ENCODE measurements at regions not wholly inside any gene's neighbourhood (a gene's known extent, or its start where the extent isn't known, plus 50 kb on each side); places are given as distances from the start of the nearest gene placed in this dataset.
"Not testable (repeated sequence)": the region's sequence is repeated elsewhere in the genome, so short reads cannot be mapped to it uniquely, and the experiment has no call there.

DNA sequence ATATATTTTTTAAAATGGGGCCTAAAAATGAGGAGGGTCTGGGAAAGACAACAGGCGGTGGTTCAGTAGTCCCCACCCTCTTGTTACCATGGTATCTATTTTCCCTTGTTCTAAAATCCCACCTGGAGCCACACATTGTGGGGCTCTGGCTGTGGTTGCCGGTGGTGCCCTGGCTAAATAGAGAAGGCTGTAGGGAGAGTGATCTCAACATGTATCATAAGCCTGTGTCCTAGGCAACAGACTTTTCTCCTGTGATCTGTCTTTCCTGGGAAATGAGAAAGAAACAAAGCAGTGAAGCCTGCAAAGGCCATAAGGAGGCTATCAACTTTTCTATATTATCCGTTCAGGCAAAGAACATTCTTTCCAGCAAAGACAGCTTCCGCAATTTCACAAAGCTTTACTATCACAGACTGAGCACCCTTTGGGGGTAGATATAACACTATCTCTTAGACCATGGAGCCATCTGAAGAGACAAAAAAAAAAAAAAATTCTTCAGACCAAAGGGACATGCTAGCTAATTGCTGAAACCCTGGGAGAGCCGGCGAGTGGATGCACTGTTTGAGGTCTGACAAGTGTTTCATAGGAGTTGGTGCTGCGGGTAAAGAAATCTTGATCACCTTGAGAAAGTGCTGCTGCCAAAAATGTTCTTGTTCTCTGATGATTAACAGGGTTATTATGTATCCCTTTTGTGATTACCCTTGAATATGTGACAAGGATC, 879.2 kb upstream of the DDX18 start:
- DNase-seq, result no peak

DNA sequence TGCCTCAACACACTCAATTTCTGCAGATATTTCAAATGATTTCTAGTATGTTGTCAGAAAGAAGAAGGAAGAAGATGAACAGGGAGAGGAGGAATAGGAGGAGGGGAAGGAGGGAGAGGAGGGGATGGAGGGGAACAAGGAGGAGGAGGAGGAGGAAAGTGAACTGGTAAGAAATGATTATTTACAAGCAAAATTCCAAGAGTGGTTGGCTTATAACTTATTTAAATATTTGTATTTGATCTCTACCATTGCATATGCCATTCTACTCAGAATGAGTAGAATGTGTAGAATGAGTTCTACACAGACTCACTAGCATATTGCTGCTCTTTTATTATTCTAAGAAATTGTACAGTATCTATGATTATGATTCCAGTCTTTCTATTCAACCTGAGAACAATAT, 866.2 kb upstream of the DDX18 start:
- no peak for DNase-seq

DNA sequence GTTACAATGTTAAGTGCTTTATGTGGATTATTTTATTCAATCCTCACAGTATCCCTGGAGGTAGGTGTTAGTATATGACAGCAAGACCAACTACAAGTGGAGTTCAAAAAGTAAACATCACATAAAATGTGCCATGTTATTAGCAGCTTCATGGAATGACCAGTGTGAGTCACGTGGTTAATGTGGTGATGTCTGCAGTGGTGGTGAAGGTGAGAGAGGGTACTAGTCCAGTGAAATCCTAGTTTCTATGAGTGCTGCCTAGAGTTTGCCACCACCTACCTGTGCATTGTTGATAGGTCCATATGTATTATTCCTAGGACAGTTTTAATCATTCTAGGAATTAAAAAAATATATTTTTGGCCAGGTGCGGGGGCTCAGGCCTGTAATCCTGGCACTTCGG, 865.2 kb upstream of the DDX18 start:
- DNase-seq, result no peak

DNA sequence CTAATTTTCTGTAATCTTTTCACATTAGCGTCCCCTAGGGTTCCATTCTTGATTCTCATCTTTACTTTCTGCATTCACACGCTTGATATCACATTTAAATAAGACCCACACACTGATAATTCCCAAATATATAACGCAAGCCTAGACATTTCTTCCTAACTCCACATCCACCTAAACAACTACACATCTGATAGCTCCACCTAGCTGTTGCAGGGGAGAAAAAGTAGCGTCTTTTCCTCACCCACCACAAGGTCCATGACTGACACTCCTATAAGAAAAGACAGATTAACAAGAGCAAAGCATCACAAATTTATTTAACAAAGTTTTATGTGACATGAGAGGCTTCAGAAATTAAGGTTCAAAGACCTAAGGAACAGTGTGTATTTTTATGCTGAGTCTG, 862.2 kb upstream of the DDX18 start:
- DNase-seq, result no peak

DNA sequence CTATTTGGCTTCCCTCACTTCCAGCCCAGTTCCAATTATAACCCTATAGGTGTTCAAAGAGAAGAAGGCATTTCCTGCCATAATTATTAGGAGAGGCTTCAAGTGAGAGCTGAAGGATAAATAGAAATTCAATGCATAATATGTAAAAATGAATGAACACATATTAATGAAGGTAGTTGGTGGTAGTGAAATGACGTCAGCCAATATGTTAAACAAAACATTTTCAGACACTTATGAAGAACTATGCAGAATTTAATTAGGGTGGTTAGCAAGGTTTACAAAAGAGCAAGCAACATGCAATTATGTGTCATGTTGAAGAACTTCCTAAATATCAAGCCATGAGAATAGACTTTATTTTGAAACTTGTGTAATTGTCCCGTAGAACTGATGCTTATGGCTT, 858.8 kb upstream of the DDX18 start:
- no peak for DNase-seq

DNA sequence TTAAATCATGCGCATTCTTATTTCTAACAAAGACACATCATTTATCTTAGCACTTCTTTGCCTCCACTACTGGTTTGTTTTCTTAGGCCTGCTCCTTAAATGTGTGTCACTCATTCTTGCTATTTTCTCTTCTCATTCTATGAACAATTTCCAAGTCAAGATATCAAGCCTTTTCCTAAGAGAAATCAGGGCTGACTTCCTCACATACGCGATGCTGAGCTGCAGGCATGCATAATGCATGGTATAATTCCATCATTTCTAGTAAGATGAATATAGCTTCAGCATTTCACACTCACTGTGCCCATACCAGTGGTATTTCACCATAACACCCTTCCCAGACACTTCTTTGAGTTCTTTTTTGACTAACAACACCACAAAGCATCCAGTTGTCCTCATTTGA, 838.9 kb upstream of the DDX18 start:
- DNase-seq, result no peak

DNA sequence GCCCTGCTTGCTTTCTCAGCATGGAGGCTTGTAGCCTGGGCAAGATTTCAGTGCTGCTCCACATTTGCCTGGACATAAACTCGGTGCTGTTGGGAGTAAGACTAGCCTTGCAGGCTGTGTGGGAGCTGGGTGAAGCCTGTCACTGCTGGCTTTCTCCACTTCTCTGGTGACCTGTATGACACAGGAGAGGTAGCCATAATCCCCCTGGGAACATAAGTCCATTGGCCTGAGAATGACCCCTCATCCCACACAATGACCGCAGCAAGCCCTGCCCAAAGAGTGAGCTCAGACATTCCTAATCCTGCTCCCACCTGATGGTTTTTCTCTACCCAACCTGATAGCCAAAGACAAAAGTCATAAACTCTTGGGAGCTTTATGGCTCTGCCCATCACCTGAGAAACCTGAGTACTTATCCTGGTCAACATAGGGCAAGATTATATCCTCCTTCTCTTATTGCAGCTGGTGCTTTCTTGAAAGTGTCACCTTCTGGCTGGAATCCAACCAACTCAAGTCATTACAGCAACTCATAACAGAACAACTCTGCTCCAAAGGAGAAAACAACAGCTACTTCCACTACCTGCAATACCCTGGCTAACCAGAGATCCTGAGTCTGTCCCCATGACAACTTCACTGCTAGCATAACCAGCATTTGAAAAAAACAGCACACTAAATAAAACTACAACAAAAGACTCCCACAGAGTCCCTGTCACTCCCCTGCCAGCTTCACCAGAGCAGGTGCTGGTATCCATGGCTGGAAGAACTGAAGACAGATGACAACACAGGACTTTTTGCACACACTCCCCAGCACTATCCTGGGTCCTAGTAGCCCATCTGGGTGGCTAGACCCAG, 834.4 kb upstream of the DDX18 start:
- DNase-seq, result no peak

DNA sequence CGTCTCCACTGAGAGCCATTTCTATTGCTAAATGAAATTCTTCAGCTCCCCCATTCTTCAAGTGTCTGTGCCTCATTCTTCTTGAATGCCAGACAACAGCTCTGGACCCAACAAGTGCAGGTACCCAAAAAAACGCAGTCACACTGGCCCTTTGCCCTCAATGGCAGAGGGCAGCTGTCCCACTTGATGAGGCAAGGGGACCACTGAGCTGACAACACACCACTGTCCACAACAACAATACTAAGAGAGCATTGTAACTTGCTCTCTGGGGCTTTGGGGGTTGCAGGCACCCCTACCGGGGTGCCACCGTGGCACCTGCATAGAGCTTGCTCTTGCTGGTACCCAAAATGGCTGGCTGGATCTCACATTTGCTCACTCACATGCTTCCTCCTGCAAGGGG, 827.0 kb upstream of the DDX18 start:
- DNase-seq, result no peak

DNA sequence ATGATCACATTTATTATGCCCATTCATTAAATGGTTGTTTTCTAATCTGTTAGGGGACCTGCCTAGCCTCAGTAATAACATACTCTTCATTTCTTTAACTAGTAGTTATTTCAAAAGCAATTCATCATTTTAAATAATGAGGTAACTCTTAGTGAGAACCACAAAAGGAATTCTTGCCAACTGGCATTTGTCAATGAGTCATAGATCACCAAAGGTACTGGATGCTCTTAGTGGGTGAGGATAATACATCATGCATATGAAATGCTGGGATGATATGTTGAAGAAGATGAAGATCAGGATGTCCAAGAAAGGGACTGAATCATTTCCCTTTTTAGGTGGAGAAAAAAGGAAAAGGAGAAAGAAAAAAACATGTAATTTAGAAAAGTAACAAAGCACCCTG, 826.2 kb upstream of the DDX18 start:
- DNase-seq, result peak; percentile 7

DNA sequence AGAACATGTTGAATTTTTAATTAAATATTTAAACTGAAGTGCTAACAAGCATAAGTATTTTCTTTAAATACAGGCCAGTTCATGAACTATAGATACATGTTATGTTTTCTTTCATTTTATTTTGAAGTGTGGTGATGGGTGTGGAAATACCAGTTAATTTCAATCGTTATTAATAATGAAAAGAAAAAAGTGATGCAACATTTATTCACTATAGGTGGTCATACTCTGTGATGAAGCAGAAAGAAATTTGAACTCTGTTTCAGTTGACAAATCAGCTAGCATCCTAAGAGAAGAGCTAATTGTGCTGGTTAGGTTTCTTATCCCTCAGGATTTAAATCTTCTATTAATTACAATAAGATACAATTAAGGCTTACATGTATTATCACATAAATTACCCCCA, 795.1 kb upstream of the DDX18 start:
- no peak for DNase-seq

DNA sequence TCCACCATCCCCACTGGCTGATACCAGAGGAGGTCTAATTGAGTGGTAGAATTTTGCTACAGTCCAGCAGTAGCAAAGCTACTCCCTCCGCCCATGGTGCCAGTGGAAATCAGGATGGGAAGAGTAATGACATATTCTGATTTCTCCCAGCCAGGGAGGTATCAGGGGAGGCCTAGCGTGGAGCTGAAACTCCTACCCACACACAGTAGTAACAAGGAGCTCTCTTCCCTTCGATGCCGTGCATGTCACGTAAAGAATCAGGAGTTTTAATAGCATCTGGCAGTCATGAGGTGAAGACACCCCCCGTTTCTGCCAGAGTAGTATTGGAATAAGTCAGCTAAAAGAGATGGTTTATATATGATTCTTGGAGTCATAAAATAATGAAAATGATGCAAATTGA, 786.8 kb upstream of the DDX18 start:
- no peak for DNase-seq

DNA sequence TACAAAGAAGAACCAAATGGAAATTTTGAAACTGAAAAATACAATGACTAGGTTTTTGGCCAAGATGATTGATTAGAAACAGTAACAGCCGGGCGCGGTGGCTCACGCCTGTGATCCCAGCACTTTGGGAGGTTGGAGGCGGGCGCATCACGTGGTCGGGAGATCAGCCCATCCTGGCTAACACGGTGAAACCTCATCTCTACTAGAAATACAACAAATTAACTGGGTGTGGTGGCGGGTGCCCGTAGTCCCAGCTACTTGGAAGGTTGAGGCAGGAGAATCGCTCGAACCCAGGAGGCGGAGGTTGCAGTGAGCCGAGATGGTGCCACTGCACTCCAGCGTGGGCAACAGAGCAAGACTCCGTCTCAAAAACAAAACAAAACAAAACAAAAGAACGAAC, 785.8 kb upstream of the DDX18 start:
- not testable (repeated sequence) for DNase-seq

DNA sequence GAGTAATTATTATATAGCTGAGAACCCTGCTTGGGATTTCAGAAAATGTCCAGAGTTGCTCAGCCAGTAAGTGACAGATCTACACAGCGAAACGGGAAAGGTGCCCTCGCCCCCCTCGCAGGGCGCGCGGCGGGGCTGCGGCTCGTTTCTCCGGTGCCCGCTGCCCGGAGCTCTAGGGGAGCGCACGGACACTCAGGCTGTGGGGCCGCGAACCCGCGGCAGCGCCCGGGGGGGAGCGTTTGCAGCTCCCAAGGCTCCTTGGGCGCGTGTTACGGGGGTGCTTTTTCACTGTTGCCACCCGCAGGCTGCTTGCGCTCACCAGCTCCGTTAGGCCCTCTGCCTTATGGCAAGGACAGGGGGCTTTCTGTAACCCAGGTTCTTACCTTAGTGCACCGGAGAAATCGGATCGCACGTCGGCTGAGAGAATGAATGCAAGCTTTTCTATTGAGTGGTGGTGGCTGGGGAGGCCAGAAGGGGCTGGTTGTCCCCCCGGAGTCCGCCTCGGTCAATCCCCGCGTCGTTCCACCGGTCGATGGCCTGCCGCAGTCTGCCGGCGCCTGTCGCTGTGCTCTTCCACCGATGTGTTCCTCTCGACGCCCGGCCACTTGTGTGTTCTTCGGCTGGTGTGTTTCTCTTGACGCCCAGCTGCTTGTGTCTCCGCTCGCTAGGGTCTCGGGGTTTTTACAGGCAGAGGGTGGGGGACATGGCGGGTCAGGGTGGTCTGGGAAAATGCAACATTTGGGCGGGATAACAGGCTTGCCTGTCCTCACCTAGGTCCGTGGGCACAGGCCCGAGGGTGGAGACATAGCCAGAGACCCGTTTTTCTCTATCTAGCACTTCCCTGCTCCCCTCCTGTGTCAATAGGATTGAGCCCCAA, 758.8 kb upstream of the DDX18 start:
- no peak for DNase-seq

DNA sequence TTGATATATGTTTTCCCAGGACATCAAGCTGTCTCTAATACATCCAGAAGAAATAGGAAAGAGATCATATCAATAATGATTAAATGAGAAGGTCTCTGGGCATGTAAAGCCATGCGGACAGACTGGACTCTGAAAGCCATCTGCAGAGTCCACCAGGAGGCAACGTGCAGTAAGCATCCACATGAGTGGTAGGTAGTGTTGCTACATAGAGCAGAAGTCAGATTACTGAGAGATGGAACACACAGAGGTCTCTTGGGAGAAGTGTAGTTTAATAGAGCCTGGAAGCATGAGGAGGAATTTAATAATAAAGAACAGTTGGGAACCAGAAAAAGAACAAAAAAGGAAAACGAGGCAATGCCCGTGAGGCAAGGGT, 758.1 kb upstream of the DDX18 start:
- no peak for DNase-seq

DNA sequence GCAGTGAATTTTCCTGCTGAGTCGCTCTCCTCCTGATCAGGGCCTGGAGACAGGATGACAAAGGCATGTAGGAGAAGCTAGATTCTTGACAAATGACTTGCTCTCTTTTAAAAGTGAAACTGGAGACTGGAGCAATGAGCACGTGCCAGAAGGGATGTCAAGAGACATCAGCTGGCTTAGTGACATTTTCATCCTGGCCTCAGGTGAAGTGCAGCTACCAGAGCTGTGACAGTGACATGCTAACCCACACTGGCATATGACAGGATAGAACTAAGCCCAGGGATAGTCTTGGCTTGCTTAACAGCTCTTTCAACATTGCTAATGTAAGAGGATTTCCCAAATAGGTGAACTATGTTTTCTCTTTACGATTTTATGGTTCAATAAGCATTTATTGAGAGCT, 757.5 kb upstream of the DDX18 start:
- DNase-seq, result peak; percentile 5

DNA sequence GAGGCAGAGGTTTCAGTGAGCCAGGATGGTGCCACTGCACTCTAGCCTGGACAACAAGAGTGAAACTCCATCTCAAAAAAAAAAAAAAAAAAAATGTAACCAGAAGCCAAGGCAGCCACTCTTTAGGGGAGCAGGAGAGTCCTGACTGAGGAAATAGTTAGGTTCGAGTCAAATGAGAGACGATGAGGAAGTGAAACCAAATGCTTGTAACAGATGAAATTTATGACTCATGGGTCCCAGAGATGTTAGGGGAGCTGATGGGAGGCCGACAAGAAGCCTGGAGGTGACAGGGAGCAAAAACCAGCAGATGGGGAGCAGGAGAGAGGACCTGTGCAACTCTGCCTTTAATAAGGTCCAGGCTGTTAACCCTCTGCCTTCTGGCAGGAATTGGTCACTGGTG, 756.1 kb upstream of the DDX18 start:
- DNase-seq, result no peak

DNA sequence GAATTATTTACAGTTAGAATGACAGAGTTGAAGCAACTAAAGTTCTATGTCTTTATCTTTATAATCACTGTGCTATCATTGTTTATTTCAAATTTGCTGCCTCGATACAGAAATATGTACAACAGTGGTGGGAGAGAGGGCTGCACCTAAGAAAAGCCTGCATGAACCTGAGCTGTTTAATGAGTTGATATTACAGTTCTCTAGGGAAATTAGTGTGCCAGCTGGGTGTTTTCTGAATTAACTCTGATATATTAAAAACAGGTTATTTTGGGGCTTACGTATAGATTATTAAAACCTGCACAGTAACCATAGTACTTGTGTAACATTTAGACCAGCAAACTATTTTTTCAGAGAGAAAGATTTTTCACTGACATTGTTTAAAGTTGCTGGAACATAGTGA, 750.5 kb upstream of the DDX18 start:
- no peak for DNase-seq

DNA sequence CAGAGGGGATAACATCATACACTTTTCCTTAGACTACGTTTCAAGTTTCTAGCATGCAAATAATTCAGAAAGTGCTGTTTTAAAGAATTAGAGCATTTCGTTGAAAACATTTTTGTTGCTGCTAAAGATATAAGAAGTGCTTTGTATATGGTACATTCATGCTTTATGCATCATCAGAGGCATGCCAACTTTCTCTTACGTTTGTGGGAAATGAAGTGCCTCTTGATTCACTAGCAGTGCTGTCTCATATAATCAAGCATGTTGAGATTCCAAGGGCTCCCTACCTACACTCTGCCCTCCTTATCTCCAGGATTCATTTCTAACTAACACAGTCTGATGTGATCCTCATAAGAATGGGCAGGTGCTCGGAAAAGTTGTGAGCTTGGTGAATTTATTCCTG, 748.6 kb upstream of the DDX18 start:
- peak; percentile 20 for DNase-seq

DNA sequence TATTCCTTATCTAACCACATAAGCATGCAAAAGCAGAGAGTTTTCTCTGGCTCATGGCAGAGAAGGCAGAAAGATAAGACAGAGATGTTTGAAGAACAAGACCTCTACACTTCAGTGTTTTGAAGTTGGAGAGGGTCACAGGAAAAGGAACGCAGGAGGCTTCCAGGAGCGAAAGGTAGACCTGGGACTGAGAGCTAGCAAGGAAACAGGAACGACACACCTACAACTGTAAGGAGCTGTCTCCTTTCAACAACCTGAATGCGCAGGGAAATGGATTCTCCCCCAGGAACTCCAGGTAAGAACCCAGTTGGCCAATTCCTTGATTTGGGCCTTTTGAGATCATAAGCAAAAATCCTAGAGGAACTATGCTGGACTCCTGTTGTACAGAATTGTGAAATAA, 746.6 kb upstream of the DDX18 start:
- no peak for DNase-seq

DNA sequence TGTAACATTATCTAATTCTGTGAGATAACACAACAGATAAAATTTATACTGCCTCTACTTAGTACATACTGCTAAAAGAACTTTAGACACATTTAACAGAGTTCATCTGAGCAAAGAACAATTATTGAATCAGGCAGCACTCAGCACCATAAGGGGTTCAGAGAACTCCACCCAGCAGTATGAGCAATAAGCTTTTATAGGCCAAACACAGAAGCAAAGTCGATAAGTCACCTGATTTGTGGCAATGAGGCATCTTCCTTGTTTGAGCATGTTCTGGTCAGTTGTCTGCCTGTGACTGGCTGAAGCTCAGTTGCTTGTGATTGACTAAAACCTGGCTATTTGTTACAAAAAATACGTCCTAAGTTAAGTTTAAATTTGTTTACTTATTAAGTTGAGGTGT, 746.1 kb upstream of the DDX18 start:
- DNase-seq, result no peak

DNA sequence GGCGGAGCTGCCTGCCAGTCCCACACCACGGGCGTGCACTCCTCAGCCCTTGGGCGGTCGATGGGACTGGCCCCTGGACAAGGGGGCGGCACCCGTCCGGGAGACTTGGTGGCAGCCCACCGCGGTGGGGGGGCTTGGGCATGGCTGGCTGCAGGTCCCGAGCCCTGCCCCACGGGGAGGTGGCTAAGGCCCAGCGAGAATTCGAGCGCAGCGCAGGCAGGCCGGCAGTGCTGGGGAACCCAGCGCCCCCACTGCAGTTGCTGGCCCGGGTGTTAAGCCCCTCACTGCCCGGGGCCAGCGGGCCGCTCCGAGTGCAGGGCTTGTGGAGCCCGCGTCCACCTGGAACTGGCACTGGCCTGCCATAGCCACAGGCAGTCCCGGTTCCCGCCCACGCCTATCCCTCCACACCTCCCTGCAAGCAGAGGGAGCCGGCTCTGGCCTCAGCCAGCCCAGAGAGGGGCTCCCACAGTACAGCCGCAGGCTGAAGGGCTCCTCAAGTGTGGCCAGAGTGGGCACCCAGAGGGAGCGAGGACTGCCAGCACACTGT, 742.9 kb upstream of the DDX18 start:
- no peak for DNase-seq

DNA sequence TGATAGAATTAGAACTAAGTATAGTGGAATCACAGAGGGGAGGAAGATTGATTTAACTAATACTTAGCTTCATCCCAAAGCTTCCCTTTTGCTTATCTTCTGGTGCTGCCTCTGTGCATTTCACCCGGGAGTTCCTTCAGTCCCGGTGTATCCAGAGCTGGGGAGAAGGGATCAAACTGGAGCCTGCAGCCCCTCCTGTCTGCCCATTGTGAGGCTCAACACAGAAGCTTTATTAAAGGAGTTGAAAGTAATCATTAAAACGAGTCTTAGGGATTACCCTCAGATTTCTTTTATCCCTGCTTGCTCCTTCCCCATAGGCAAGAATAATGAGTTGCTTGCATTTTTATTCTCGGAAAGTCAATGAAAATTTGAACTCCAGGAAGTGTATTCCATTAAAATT, 739.7 kb upstream of the DDX18 start:
- DNase-seq, result no peak

DNA sequence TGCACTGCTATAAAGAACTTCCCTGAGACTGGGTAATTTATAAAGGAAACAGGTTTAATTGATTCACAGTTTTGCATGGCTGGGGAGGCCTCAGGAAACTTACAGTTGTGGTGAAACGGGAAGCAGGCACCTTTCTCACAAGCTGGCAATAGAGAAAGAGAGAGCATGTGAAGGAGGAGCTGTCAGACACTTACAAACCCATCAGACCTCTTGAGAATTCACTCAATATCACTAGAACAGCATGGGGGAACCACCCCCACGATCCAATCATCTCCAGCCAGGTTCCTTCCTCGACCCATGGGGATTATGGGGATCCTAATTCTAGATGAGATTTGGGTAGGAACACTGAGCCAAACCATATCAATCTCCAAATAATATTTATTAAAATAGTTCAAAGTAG, 729.2 kb upstream of the DDX18 start:
- no peak for DNase-seq

Data from fibroblast of skin of right quadriceps (primary cell).